H1 (cell line): ENCODE measurements at regions not wholly inside any gene's neighbourhood (a gene's known extent, or its start where the extent isn't known, plus 50 kb on each side); places are given as distances from the start of the nearest gene placed in this dataset.

Experiments used
- CTCF ChIA-PET: fragments of 300-600 bp; sonication (Branson Sonifier 250); formaldehyde crosslinking; loops from one replicate; lab custom pipeline; 2021; ENCODE audit not compliant: partially characterized antibody; lab: Charles Lee
- POLR2A ChIA-PET: fragments of 300-600 bp; sonication (Branson Sonifier 250); formaldehyde crosslinking; loops from one replicate; lab custom pipeline; 2021; ENCODE audit warnings: inconsistent platforms; ENCODE audit not compliant: partially characterized antibody; lab: Charles Lee
- DNase-seq, 2 experiments: peaks; one replicate each; pipeline versions ENCODE4 v3.0.0 to v3.0.0-alpha.2; 2010 to 2022; ENCODE audit warnings: low spot score in 2 of 2, low read depth in 1 of 2, mixed read lengths in 1 of 2
- FAIRE-seq: peaks from 2 replicates; lab custom pipeline; 2011; peaks lifted over from hg19 to GRCh38; lab: Jason Lieb, UNC
- H2AFZ ChIP-seq: 2 replicates; pipeline ENCODE4 v1.8.1; 2012; ENCODE audit warnings: low read length, inconsistent platforms
- H2AK5ac ChIP-seq: 2 replicates; pipeline ENCODE4 v1.6.1; 2013; ENCODE audit warnings: low read depth, low read length
- H2BK120ac ChIP-seq: replicated peaks from 2 replicates; pipeline ENCODE3; 2013; ENCODE audit warnings: low read depth, low read length, inconsistent platforms
- H2BK12ac ChIP-seq: 2 replicates; pipeline ENCODE4 v1.6.1; 2013; ENCODE audit warnings: low read depth, low read length
- H2BK15ac ChIP-seq: 2 replicates; pipeline ENCODE4 v1.6.1; 2013; ENCODE audit warnings: low read length
- H2BK20ac ChIP-seq: 2 replicates; pipeline ENCODE4 v1.6.1; 2013; ENCODE audit warnings: low read length
- H2BK5ac ChIP-seq: 2 replicates; pipeline ENCODE4 v1.6.1; 2013; ENCODE audit warnings: low read depth, low read length
- H3K14ac ChIP-seq: 2 replicates; pipeline ENCODE4 v1.6.1; 2013; ENCODE audit warnings: inconsistent platforms; ENCODE audit not compliant: insufficient read length
- H3K18ac ChIP-seq: 2 replicates; pipeline ENCODE4 v1.6.1; 2013; ENCODE audit warnings: low read length; ENCODE audit errors: extremely low read depth
- H3K23ac ChIP-seq: 2 replicates; pipeline ENCODE4 v1.6.1; 2013; ENCODE audit warnings: inconsistent platforms; ENCODE audit not compliant: insufficient read length
- H3K23me2 ChIP-seq: 2 replicates; pipeline ENCODE4 v1.6.1; 2013; ENCODE audit warnings: low read depth, low read length
- H3K27ac ChIP-seq: 2 replicates; pipeline ENCODE4 v1.6.1; 2011; ENCODE audit warnings: low read depth, low read length, inconsistent platforms
- H3K27me3 ChIP-seq, 4 experiments: replicated peaks in 1 of 4; 1 replicate in 1 of 4; 2 replicates in 3 of 4; pipeline versions ENCODE4 v1.6.1 to v1.8.1; 2011 to 2013; ENCODE audit warnings: low read length in 3 of 4, mild to moderate bottlenecking in 3 of 4, inconsistent platforms in 2 of 4, mixed read lengths in 2 of 4, moderate library complexity in 1 of 4; ENCODE audit not compliant: control insufficient read depth in 3 of 4, insufficient read depth in 3 of 4; ENCODE audit errors: extremely low read depth in 1 of 4
- H3K36me3 ChIP-seq, 4 experiments: 2 replicates each; pipeline versions ENCODE4 v1.6.1 to v1.8.1; 2011 to 2013; ENCODE audit warnings: mild to moderate bottlenecking in 4 of 4, low read length in 3 of 4, moderate library complexity in 2 of 4, control low read depth in 1 of 4, inconsistent platforms in 1 of 4; ENCODE audit not compliant: insufficient read depth in 4 of 4, control insufficient read depth in 2 of 4
- H3K4ac ChIP-seq: replicated peaks from 2 replicates; pipeline ENCODE3; 2013; ENCODE audit warnings: low read length, low read depth, mixed read lengths, inconsistent platforms; ENCODE audit not compliant: insufficient read length
- H3K4me1 ChIP-seq, 4 experiments: replicated peaks in 1 of 4; 1 replicate in 1 of 4; 2 replicates in 3 of 4; pipeline versions ENCODE4 v1.6.1 to v1.8.1; 2011 to 2013; ENCODE audit warnings: low read length in 3 of 4, inconsistent platforms in 2 of 4, mixed read lengths in 1 of 4; ENCODE audit not compliant: insufficient read depth in 4 of 4, control insufficient read depth in 3 of 4
- H3K4me2 ChIP-seq, 2 experiments: 2 replicates each; pipeline versions ENCODE4 v1.6.1 to v1.8.1; 2011 to 2013; ENCODE audit warnings: low read depth in 2 of 2, low read length in 2 of 2, control low read depth in 1 of 2, inconsistent platforms in 1 of 2, mild to moderate bottlenecking in 1 of 2; ENCODE audit not compliant: insufficient read depth in 1 of 2
- H3K4me3 ChIP-seq, 4 experiments: fragments of 200-600, 300-600 bp in 1 of 4; sonication (generic), shearing (Covaris generic), sonication (Bioruptor Twin) in 1 of 4; 2 replicates each; pipeline versions ENCODE4 v1.5.1 to v1.8.1; 2011 to 2016; ENCODE audit warnings: low read length in 4 of 4, low read depth in 3 of 4, control low read depth in 2 of 4, inconsistent platforms in 2 of 4, mild to moderate bottlenecking in 2 of 4, mixed read lengths in 1 of 4, moderate library complexity in 1 of 4; ENCODE audit not compliant: insufficient read depth in 2 of 4; ENCODE audit errors: extremely low read depth in 1 of 4
- H3K56ac ChIP-seq: replicated peaks from 2 replicates; pipeline ENCODE3; 2013; ENCODE audit warnings: low read depth, mild to moderate bottlenecking, mixed read lengths, low read length, inconsistent platforms; ENCODE audit not compliant: insufficient read length
- H3K79me1 ChIP-seq: 2 replicates; pipeline ENCODE4 v1.6.1; 2013; ENCODE audit warnings: low read depth, low read length, control low read depth
- H3K79me2 ChIP-seq, 2 experiments: 2 replicates each; pipeline versions ENCODE4 v1.6.1 to v1.8.1; 2012 to 2013; ENCODE audit warnings: low read length in 2 of 2, mild to moderate bottlenecking in 2 of 2, inconsistent platforms in 1 of 2; ENCODE audit not compliant: insufficient read depth in 2 of 2, control insufficient read depth in 1 of 2
- H3K9ac ChIP-seq, 4 experiments: replicated peaks in 1 of 4; 1 replicate in 1 of 4; 2 replicates in 3 of 4; pipeline versions ENCODE4 v1.6.1 to v1.8.1; 2011 to 2013; ENCODE audit warnings: low read depth in 3 of 4, low read length in 3 of 4, control low read depth in 2 of 4, mild to moderate bottlenecking in 2 of 4, moderate library complexity in 2 of 4, inconsistent platforms in 1 of 4; ENCODE audit errors: extremely low read depth in 1 of 4
- H3K9me3 ChIP-seq, 2 experiments: 2 replicates each; pipeline versions ENCODE4 v1.6.1 to v1.8.1; 2012 to 2013; ENCODE audit warnings: mild to moderate bottlenecking in 2 of 2, moderate library complexity in 2 of 2, control low read depth in 1 of 2, inconsistent platforms in 1 of 2, low read depth in 1 of 2, low read length in 1 of 2, mixed read lengths in 1 of 2; ENCODE audit not compliant: insufficient read depth in 2 of 2
- H4K20me1 ChIP-seq, 2 experiments: replicated peaks in 1 of 2; 2 replicates each; pipeline versions ENCODE3 to v1.8.1; 2011 to 2013; ENCODE audit warnings: inconsistent platforms in 2 of 2, low read length in 2 of 2, mild to moderate bottlenecking in 1 of 2; ENCODE audit not compliant: insufficient read depth in 2 of 2, control insufficient read depth in 1 of 2
- H4K5ac ChIP-seq: 2 replicates; pipeline ENCODE4 v1.6.1; 2013; ENCODE audit warnings: low read length, low read depth, mixed read lengths, inconsistent platforms; ENCODE audit not compliant: insufficient read length
- H4K8ac ChIP-seq: 2 replicates; pipeline ENCODE4 v1.8.0; 2013; ENCODE audit warnings: mild to moderate bottlenecking, moderate library complexity, low read length, inconsistent platforms; ENCODE audit not compliant: insufficient read depth; ENCODE audit errors: extremely low read depth
- H4K91ac ChIP-seq: replicated peaks from 2 replicates; pipeline ENCODE3; 2013; ENCODE audit warnings: low read length, mixed read lengths, inconsistent platforms; ENCODE audit not compliant: insufficient read length
- CEBPB ChIP-seq: IDR thresholded peaks from 2 replicates; pipeline ENCODE4 v1.6.1; 2012; ENCODE audit warnings: low read depth, low read length
- CTBP2 ChIP-seq: IDR thresholded peaks from 2 replicates; pipeline ENCODE4 v1.7.0; 2011; ENCODE audit warnings: borderline replicate concordance, mild to moderate bottlenecking, moderate library complexity, mixed read lengths, low read length; ENCODE audit not compliant: insufficient read depth, insufficient read length
- JUND ChIP-seq: IDR thresholded peaks from 2 replicates; pipeline ENCODE4 v1.6.1; 2011; ENCODE audit warnings: mild to moderate bottlenecking, improper control_type of control experiment, low read length
- RAD21 ChIP-seq, 2 experiments: IDR thresholded peaks in 1 of 2; conservative IDR thresholded peaks in 1 of 2; 2 replicates each; pipeline ENCODE4 v1.6.1; 2011; ENCODE audit warnings: low read depth in 2 of 2, low read length in 2 of 2, improper control_type of control experiment in 1 of 2, inconsistent platforms in 1 of 2, mild to moderate bottlenecking in 1 of 2, moderate library complexity in 1 of 2
- RBBP5 ChIP-seq: IDR thresholded peaks from 2 replicates; pipeline ENCODE4 v1.7.1; 2012; ENCODE audit warnings: low read depth, mild to moderate bottlenecking, inconsistent platforms, low read length, moderate library complexity, borderline replicate concordance
- SP2 ChIP-seq: IDR thresholded peaks from 2 replicates; pipeline ENCODE4 v1.6.1; 2012; ENCODE audit warnings: mild to moderate bottlenecking, low read length, inconsistent platforms
- TAF7 ChIP-seq: optimal IDR thresholded peaks from 2 replicates; pipeline ENCODE3; 2011; ENCODE audit warnings: low read depth, mild to moderate bottlenecking, inconsistent platforms, low read length, moderate library complexity, borderline replicate concordance
- USF2 ChIP-seq: IDR thresholded peaks from 2 replicates; pipeline ENCODE4 v1.6.1; 2011; ENCODE audit warnings: low read length, improper control_type of control experiment
- WGBS, 2 experiments: shearing (Covaris generic) in 1 of 2; methylation state at CpG; one replicate each; pipeline versions ENCODE4 v1.1.6 to v1.1.7; 2013 to 2015; ENCODE audit warnings: low lambda C conversion rate in 2 of 2, mixed read lengths in 2 of 2, inconsistent platforms in 1 of 2, low coverage in 1 of 2, missing lambda C conversion rate in 1 of 2; ENCODE audit not compliant: insufficient replicate concordance in 2 of 2, insufficient coverage in 1 of 2, insufficient read length in 1 of 2; ENCODE audit errors: extremely low coverage in 1 of 2, missing lambda C conversion rate in 1 of 2; 5-methylcytosine and 5-hydroxymethylcytosine counted together

DNA sequence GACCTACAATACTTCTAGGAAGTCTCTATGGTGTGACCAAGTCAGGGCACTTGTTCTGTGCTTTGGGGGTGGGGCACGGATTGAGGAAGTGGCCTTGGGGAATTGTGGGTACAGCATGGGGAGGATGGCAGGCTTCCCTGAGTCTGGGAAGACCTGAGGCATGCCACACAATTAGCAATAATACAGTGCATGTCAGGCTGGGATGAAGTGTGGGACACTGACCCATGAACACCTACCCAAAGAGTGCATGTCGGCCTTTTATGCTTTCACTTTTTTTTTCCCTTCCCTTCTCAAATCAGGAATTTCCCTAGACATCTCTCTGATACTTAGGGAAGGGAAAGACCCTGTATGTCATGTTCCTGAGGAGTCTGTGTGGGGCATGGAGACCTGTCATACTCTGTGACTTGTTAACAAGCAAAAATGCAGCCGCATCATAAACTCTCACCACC lies 146.4 kb downstream of the PALM2AKAP2 start:
- Histone ChIP-seq H3K27me3 (no peaks in the 10 kb centered on the region), H3K79me1 (no peaks in the 10 kb centered on the region), H3K36me3 (no peaks in the 10 kb centered on the region), H2AK5ac (no peak overlapping the region), H3K4ac (no peak overlapping the region), H2BK5ac (no peak overlapping the region), H4K8ac (no peak overlapping the region), H3K9ac (no peak overlapping the region), H3K4me1 (peaks cover 0 to 2% (median 0%) of the 10 kb centered on the region in 4 experiments; a peak in 1 of 7 replicates), H3K79me2 (no peaks in the 10 kb centered on the region), H2BK15ac (no peak overlapping the region), H3K27ac (no peak overlapping the region), H2BK12ac (no peak overlapping the region), H3K56ac (no peak overlapping the region), H2AFZ (no peak overlapping the region), H3K23ac (no peak overlapping the region), H2BK20ac (no peak overlapping the region), H4K5ac (no peak overlapping the region), H4K20me1 (no peaks in the 10 kb centered on the region), H3K4me2 (no peak overlapping the region), H3K4me3 (no peak overlapping the region), H3K18ac (no peak overlapping the region), H2BK120ac (no peak overlapping the region), H3K23me2 (no peaks in the 10 kb centered on the region), H3K9me3 (no peaks in the 10 kb centered on the region), H3K14ac (no peak overlapping the region), H4K91ac (no peak overlapping the region)
- TF ChIP-seq RBBP5 (no peak), RAD21 (IDR thresholded peaks at IDR 0.05 in 1 of 2, conservative IDR thresholded peaks at IDR 0.05 in 1 of 2; ENCODE audit: low read depth in 2 of 2, low read length in 2 of 2) (no peak), SP2 (no peak), JUND (no peak), CEBPB (no peak), USF2 (no peak), CTBP2 (no peak), TAF7 (no peak)
- FAIRE-seq (no peak), DNase-seq (no peak)
- WGBS, 2 experiments = 86% methylated on average over 3 of the region's 3 CpGs; no CpG with 5 or more reads in 1 of the 2 experiments
- ChIA-PET POLR2A (no interaction called here), CTCF (no interaction called here)
